ENCODE measurements at regions not wholly inside any gene's neighbourhood (a gene's known extent, or its start where the extent isn't known, plus 50 kb on each side); places are given as distances from the start of the nearest gene placed in this dataset.

DNA sequence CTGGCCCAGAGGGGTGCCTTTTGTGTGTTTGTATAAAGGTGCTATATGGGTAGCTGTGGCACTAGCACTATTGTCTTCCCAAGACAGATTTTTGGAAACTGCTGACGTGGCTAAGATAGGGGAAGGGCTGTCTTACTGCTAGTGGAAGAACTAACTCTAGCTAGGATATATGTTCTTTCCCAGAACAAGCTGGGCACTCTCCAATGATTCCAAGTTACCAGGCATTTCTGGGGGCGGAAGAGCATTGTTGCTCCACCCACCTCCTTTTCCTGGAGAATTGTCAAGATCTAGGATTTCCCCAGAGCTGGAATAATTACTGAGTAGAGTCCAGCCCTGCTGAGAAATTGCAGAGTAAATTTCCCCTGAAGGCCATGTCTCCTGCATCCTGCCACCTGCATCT is 408.3 kb downstream of the KLF5 start:
- TF ChIP-seq EP300 (conservative IDR thresholded peaks at IDR 0.05; ENCODE audit: poor library complexity, severe bottlenecking) (no peak), TAF1 (IDR thresholded peaks at IDR 0.05; ENCODE audit: low read depth) (no peak)

Measured in neural cell (in vitro differentiated cells).